ENCODE measurements at regions not wholly inside any gene's neighbourhood (a gene's known extent, or its start where the extent isn't known, plus 50 kb on each side); places are given as distances from the start of the nearest gene placed in this dataset.
"Not testable (repeated sequence)": the region's sequence is repeated elsewhere in the genome, so short reads cannot be mapped to it uniquely, and the experiment has no call there.

- no peak for DNase-seq
These were observed 657.3 kb upstream of the PFKP start for GRCh38 chr10:2410049-2410448.

GRCh38 chr10:2401459-2401858 lies 664.1 kb upstream of the ADARB2 start:
- DNase-seq = no peak

GRCh38 chr10:2399482-2399881 lies 662.2 kb upstream of the ADARB2 start:
- DNase-seq = no peak

- DNase-seq = no peak
These were observed 655.0 kb upstream of the ADARB2 start for GRCh38 chr10:2392145-2392812.

- DNase-seq = no peak
These were observed 650.3 kb upstream of the ADARB2 start for GRCh38 chr10:2387672-2388071.

GRCh38 chr10:2387261-2387660 lies 649.9 kb upstream of the ADARB2 start:
- no peak for DNase-seq

- DNase-seq = no peak
These were observed 642.9 kb upstream of the ADARB2 start for GRCh38 chr10:2380218-2380617.

- DNase-seq = no peak
These were observed 629.8 kb upstream of the ADARB2 start for GRCh38 chr10:2367083-2367482.

GRCh38 chr10:2366264-2366931 lies 629.1 kb upstream of the ADARB2 start:
- DNase-seq = no peak

- no peak for DNase-seq
These were observed 625.0 kb upstream of the ADARB2 start for GRCh38 chr10:2362331-2362730.

GRCh38 chr10:2358586-2358985 lies 621.3 kb upstream of the ADARB2 start:
- no peak for DNase-seq

- no peak for DNase-seq
These were observed 619.3 kb upstream of the ADARB2 start for GRCh38 chr10:2356670-2357069.

GRCh38 chr10:2351566-2351965 lies 614.2 kb upstream of the ADARB2 start:
- DNase-seq = no peak

GRCh38 chr10:2342206-2342605 lies 604.9 kb upstream of the ADARB2 start:
- no peak for DNase-seq

GRCh38 chr10:2340831-2341647 lies 603.7 kb upstream of the ADARB2 start:
- DNase-seq = no peak

- no peak for DNase-seq
These were observed 598.3 kb upstream of the ADARB2 start for GRCh38 chr10:2335626-2336025.

GRCh38 chr10:2334575-2334974 lies 597.2 kb upstream of the ADARB2 start:
- DNase-seq = no peak

- DNase-seq = no peak
These were observed 591.8 kb upstream of the ADARB2 start for GRCh38 chr10:2329082-2329481.

- DNase-seq = no peak
These were observed 589.1 kb upstream of the ADARB2 start for GRCh38 chr10:2326411-2326810.

GRCh38 chr10:2315045-2315485 lies 577.7 kb upstream of the ADARB2 start:
- DNase-seq = not testable (repeated sequence)

- no peak for DNase-seq
These were observed 568.8 kb upstream of the ADARB2 start for GRCh38 chr10:2306081-2306480.

- no peak for DNase-seq
These were observed 565.8 kb upstream of the ADARB2 start for GRCh38 chr10:2303169-2303568.

- no peak for DNase-seq
These were observed 563.9 kb upstream of the ADARB2 start for GRCh38 chr10:2301227-2301626.

- DNase-seq = no peak
These were observed 562.9 kb upstream of the ADARB2 start for GRCh38 chr10:2300231-2300630.

Data from KG1 (cell line).